A549 (cell line): ENCODE measurements at regions not wholly inside any gene's neighbourhood (a gene's known extent, or its start where the extent isn't known, plus 50 kb on each side); places are given as distances from the start of the nearest gene placed in this dataset.

Experiments
- ATAC-seq, 2 experiments: fragments of 200-7000 bp in 1 of 2; fragments of >200 bp in 1 of 2; cut with Nextera tagmentation in 1 of 2; cut with Tn5 transposase in 1 of 2; 3 replicates each; pipeline versions ENCODE4 v1.8.0 to v1.9.1; 2018 to 2020; ENCODE audit warnings: mild to moderate bottlenecking in 1 of 2, moderate library complexity in 1 of 2
- CTCF ChIA-PET: fragments of 300-600 bp; sonication (Branson Sonifier 250); formaldehyde crosslinking; extraction: SDS; loops from one replicate; lab custom pipeline; 2021; ENCODE audit warnings: antibody characterized with exemption, inconsistent platforms; lab: Yijun Ruan, JAX
- POLR2A ChIA-PET: fragments of 350-600 bp; formaldehyde crosslinking; extraction: SDS; loops from one replicate; lab custom pipeline; 2021; ENCODE audit warnings: antibody characterized with exemption, inconsistent platforms; lab: Yijun Ruan, JAX
- DNase-seq, 2 experiments: peaks; one replicate each; pipeline versions ENCODE4 v3.0.0 to v3.0.0-alpha.2; 2011 to 2016; ENCODE audit warnings: low read depth in 1 of 2, low spot score in 1 of 2
- FAIRE-seq: peaks from 2 replicates; lab custom pipeline; 2011; peaks lifted over from hg19 to GRCh38; lab: Jason Lieb, UNC
- H3K27ac ChIP-seq, 2 experiments: fragments of >200 bp; sonication (Bioruptor Twin); formaldehyde crosslinking; 3 replicates each; pipeline ENCODE4 v1.5.1; 2016 to 2017
- H3K4me1 ChIP-seq: fragments of >200 bp; sonication (Bioruptor Twin); formaldehyde crosslinking; 3 replicates; pipeline ENCODE4 v1.6.1; 2016
- H3K4me2 ChIP-seq: fragments of >200 bp; sonication (Bioruptor Twin); formaldehyde crosslinking; 3 replicates; pipeline ENCODE4 v1.6.1; 2016
- H3K4me3 ChIP-seq: fragments of >200 bp; sonication (Bioruptor Twin); formaldehyde crosslinking; 3 replicates; pipeline ENCODE4 v1.5.1; 2016
- H3K9me3 ChIP-seq: fragments of >200 bp; sonication (Bioruptor Twin); formaldehyde crosslinking; 3 replicates; pipeline ENCODE4 v1.6.1; 2016
- CEBPB ChIP-seq, 2 experiments: fragments of >200 bp in 1 of 2; sonication (Bioruptor Twin) in 1 of 2; formaldehyde crosslinking in 1 of 2; IDR thresholded peaks; 2 replicates each; pipeline ENCODE4 v1.6.1; 2012 to 2016
- CHD2 ChIP-seq: fragments of 150-350 bp; IDR thresholded peaks from 2 replicates; pipeline ENCODE4 v1.6.1; 2014; ENCODE audit warnings: low read length; ENCODE audit not compliant: partially characterized antibody
- EP300 ChIP-seq, 2 experiments: fragments of >200 bp; sonication (Bioruptor Twin); formaldehyde crosslinking; IDR thresholded peaks; 2 replicates in 1 of 2; 3 replicates in 1 of 2; pipeline ENCODE4 v1.6.1; 2016 to 2017
- FOXS1 ChIP-seq: fragments of 250-450 bp; sonication (Bioruptor Pico); IDR thresholded peaks from 2 replicates; pipeline ENCODE4 v1.5.0; 2020; ENCODE audit warnings: mild to moderate bottlenecking, moderate library complexity
- GATA3 ChIP-seq: IDR thresholded peaks from 2 replicates; pipeline ENCODE4 v1.6.1; 2012; ENCODE audit warnings: borderline replicate concordance
- JUN ChIP-seq, 2 experiments: fragments of >200 bp; sonication (Bioruptor Twin); formaldehyde crosslinking; IDR thresholded peaks; 2 replicates in 1 of 2; 3 replicates in 1 of 2; pipeline ENCODE4 v1.6.1; 2016 to 2017
- JUNB ChIP-seq: fragments of >200 bp; sonication (Bioruptor Twin); formaldehyde crosslinking; IDR thresholded peaks from 2 replicates; pipeline ENCODE4 v1.6.1; 2016
- KDM1A ChIP-seq: fragments of 200-600 bp; sonication (generic); IDR thresholded peaks from 2 replicates; pipeline ENCODE4 v1.6.1; 2016; ENCODE audit warnings: low read depth, mild to moderate bottlenecking
- KDM5A ChIP-seq: fragments of 200-600 bp; sonication (generic); IDR thresholded peaks from 2 replicates; pipeline ENCODE4 v1.6.1; 2016; ENCODE audit warnings: antibody characterized with exemption, mild to moderate bottlenecking
- PHF8 ChIP-seq: fragments of 200-600 bp; sonication (generic); IDR thresholded peaks from 2 replicates; pipeline ENCODE4 v1.6.1; 2016; ENCODE audit warnings: low read depth, mild to moderate bottlenecking, antibody characterized with exemption, moderate library complexity, borderline replicate concordance
- POLR2AphosphoS2 ChIP-seq: conservative IDR thresholded peaks from 2 replicates; pipeline ENCODE4 v1.6.1; 2012; ENCODE audit warnings: low read length, improper control_type of control experiment, inconsistent platforms
- SMC3 ChIP-seq: fragments of >200 bp; sonication (Bioruptor Twin); formaldehyde crosslinking; IDR thresholded peaks from 3 replicates; pipeline ENCODE4 v1.6.1; 2018; ENCODE audit warnings: inconsistent platforms
- SREBF2 ChIP-seq: fragments of 450-650 bp; IDR thresholded peaks from 2 replicates; pipeline ENCODE4 v1.6.1; 2014; ENCODE audit warnings: mild to moderate bottlenecking, moderate library complexity
- TP53 ChIP-seq: fragments of 250-450 bp; sonication (Bioruptor Pico); IDR thresholded peaks from 2 replicates; pipeline ENCODE4 v1.5.0; 2021; ENCODE audit warnings: mild to moderate bottlenecking, moderate library complexity
- WGBS: methylation state at CpG from one replicate; pipeline ENCODE4 v1.1.6; 2017; ENCODE audit errors: missing lambda C conversion rate; 5-methylcytosine and 5-hydroxymethylcytosine counted together
- TF ChIP-seq, protein P1 (sequence below): fragments of 200-600 bp; sonication (generic); IDR thresholded peaks from 2 replicates; pipeline ENCODE4 v1.6.1; 2016; ENCODE audit warnings: antibody characterized with exemption, mild to moderate bottlenecking, moderate library complexity
- TF ChIP-seq, protein P2 (sequence below): fragments of >200 bp; sonication (Bioruptor Twin); formaldehyde crosslinking; IDR thresholded peaks from 2 replicates; pipeline ENCODE4 v1.6.1; 2016
- TF ChIP-seq, protein P3 (sequence below): IDR thresholded peaks from 2 replicates; pipeline ENCODE4 v1.6.1; 2012; ENCODE audit warnings: low read depth, borderline replicate concordance
- TF ChIP-seq, protein P4 (sequence below): fragments of 450-650 bp; IDR thresholded peaks from 2 replicates; pipeline ENCODE4 v1.6.1; 2014; ENCODE audit warnings: antibody characterized with exemption
- TF ChIP-seq, protein P5 (sequence below): IDR thresholded peaks from 2 replicates; pipeline ENCODE4 v1.6.1; 2012

DNA sequence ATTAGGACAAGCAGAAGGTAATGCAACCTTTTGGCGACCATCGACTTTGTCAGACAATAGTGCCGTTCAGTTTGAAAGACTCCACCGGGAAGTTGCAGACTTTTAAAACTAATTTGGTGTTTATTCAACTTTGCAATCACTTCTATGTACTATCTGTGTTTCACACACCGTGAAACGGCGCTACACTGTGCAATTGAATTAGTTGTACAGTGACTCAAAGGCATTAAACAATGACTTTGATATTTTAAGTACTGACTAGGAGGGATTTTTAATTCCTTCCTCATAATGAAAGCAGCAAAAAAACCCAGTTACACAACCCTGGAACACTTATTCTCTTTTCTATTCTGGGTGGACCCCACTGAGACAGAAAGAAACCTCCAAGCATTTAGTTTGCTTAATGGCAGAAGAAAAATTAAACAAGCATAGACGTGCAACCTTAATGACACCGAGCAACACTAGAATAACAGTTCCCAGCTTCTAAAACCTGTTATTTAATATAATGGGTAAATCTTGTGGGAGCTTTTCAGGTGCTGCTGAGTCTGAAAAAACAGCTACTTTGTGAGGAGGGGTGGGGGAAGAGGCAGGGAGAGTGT lies 176.8 kb downstream of the LMO4 start:
- no peak overlapping the region for H3K27ac ChIP-seq
- TF ChIP-seq KDM1A: no peak
- TF ChIP-seq FOXS1: no peak
- no peak for TF ChIP-seq KDM5A
- TF ChIP-seq, protein P1, sequence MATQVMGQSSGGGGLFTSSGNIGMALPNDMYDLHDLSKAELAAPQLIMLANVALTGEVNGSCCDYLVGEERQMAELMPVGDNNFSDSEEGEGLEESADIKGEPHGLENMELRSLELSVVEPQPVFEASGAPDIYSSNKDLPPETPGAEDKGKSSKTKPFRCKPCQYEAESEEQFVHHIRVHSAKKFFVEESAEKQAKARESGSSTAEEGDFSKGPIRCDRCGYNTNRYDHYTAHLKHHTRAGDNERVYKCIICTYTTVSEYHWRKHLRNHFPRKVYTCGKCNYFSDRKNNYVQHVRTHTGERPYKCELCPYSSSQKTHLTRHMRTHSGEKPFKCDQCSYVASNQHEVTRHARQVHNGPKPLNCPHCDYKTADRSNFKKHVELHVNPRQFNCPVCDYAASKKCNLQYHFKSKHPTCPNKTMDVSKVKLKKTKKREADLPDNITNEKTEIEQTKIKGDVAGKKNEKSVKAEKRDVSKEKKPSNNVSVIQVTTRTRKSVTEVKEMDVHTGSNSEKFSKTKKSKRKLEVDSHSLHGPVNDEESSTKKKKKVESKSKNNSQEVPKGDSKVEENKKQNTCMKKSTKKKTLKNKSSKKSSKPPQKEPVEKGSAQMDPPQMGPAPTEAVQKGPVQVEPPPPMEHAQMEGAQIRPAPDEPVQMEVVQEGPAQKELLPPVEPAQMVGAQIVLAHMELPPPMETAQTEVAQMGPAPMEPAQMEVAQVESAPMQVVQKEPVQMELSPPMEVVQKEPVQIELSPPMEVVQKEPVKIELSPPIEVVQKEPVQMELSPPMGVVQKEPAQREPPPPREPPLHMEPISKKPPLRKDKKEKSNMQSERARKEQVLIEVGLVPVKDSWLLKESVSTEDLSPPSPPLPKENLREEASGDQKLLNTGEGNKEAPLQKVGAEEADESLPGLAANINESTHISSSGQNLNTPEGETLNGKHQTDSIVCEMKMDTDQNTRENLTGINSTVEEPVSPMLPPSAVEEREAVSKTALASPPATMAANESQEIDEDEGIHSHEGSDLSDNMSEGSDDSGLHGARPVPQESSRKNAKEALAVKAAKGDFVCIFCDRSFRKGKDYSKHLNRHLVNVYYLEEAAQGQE: no peak
- TF ChIP-seq, protein P2, sequence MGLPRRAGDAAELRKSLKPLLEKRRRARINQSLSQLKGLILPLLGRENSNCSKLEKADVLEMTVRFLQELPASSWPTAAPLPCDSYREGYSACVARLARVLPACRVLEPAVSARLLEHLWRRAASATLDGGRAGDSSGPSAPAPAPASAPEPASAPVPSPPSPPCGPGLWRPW: no peak
- TF ChIP-seq JUN (IDR thresholded peaks at IDR 0.05): no peak
- TF ChIP-seq SREBF2: no peak
- TF ChIP-seq TP53 (CRISPR knock-in tag): no peak
- TF ChIP-seq, protein P3, sequence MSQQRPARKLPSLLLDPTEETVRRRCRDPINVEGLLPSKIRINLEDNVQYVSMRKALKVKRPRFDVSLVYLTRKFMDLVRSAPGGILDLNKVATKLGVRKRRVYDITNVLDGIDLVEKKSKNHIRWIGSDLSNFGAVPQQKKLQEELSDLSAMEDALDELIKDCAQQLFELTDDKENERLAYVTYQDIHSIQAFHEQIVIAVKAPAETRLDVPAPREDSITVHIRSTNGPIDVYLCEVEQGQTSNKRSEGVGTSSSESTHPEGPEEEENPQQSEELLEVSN: no peak
- no peak for TF ChIP-seq GATA3
- no peak for TF ChIP-seq EP300 (IDR thresholded peaks at IDR 0.05)
- TF ChIP-seq POLR2AphosphoS2: no peak
- TF ChIP-seq SMC3: no peak
- TF ChIP-seq, protein P4, sequence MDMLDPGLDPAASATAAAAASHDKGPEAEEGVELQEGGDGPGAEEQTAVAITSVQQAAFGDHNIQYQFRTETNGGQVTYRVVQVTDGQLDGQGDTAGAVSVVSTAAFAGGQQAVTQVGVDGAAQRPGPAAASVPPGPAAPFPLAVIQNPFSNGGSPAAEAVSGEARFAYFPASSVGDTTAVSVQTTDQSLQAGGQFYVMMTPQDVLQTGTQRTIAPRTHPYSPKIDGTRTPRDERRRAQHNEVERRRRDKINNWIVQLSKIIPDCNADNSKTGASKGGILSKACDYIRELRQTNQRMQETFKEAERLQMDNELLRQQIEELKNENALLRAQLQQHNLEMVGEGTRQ: no peak
- ATAC-seq (no peak), DNase-seq (no peak), FAIRE-seq (no peak)
- no peak overlapping the region for H3K4me3 ChIP-seq
- H3K9me3 ChIP-seq: no peaks in the 10 kb centered on the region
- H3K4me2 ChIP-seq: no peak overlapping the region
- ChIA-PET POLR2A (no interaction called here), CTCF (no interaction called here)
- H3K4me1 ChIP-seq: no peaks in the 10 kb centered on the region
- 80% methylated on average over 9 of the region's 9 CpGs for WGBS

DNA sequence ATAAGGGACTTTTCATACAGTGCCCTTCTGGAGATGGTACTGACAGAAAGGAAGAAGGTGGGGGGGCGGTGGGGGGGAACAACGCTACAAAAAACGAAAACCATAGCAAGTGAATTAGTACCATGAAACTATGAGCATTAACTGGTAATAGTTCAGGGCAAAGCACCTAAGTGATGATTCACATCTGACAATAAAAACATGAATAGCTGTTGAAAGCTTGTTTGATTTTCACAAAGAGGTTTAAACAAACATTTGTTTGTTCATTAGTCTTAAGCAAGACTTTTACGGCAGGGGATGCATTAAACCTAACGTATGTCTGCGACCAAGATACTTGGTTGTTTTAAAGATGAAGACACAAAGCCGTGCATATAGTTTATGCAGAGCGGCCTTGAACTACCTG lies 177.5 kb downstream of the LMO4 start:
- TF ChIP-seq CEBPB (IDR thresholded peaks at IDR 0.05) (peak in 1 of 2 experiments; percentile 24; a peak in 1 of 4 replicates), POLR2AphosphoS2 (no peak), KDM5A (no peak)
- TF ChIP-seq, protein P5, sequence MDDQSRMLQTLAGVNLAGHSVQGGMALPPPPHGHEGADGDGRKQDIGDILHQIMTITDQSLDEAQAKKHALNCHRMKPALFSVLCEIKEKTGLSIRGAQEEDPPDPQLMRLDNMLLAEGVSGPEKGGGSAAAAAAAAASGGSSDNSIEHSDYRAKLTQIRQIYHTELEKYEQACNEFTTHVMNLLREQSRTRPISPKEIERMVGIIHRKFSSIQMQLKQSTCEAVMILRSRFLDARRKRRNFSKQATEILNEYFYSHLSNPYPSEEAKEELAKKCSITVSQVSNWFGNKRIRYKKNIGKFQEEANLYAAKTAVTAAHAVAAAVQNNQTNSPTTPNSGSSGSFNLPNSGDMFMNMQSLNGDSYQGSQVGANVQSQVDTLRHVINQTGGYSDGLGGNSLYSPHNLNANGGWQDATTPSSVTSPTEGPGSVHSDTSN: no peak
- Histone ChIP-seq H3K27ac (no peak overlapping the region), H3K4me2 (no peak overlapping the region), H3K4me1 (no peaks in the 10 kb centered on the region), H3K9me3 (no peaks in the 10 kb centered on the region), H3K4me3 (no peak overlapping the region)
- ATAC-seq (no peak), DNase-seq (peak in 1 of 2 experiments; percentile 6), FAIRE-seq (no peak)
- 29% methylated on average over 7 of the region's 8 CpGs for WGBS
- CTCF ChIA-PET: no interaction called here
- POLR2A ChIA-PET: no interaction called here

DNA sequence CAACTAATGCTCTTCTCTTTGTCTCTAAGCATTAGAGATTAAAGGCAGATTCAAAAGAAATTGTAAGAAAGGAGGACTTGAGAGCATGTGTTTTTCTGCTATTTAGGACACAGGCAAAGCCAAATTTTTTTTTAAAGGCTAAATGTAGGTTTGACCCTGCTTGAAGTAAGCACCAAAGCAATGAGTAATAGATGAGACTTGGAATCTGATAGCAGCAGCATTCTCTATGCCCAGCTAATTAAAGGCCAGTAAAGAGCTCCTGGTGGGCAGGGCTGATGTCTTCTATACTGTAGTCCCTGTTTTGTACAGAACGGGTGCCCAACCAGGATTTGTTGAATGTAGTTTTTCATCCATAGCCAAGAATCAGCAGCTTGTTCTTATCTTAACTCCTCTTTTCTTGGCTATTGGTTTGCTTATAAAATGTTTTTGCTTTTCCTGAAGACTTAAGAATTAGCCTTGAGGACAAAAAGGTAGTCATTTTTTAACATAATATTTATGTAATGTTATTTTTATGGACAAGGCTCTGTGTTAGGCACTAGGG lies 179.6 kb downstream of the LMO4 start:
- ATAC-seq: no peak

More for the DNA sequence above, 179.6 kb downstream of the LMO4 start:
- ChIA-PET POLR2A (no interaction called here), CTCF (no interaction called here)
- no peak overlapping the region for H3K4me3 ChIP-seq
- no peaks in the 10 kb centered on the region for H3K4me1 ChIP-seq
- FAIRE-seq: no peak
- H3K4me2 ChIP-seq: no peak overlapping the region
- DNase-seq: no peak
- no peaks in the 10 kb centered on the region for H3K9me3 ChIP-seq
- H3K27ac ChIP-seq: no peak overlapping the region
- WGBS: 86% methylated on average over 1 of the region's 1 CpG
- TF ChIP-seq JUNB (no peak), PHF8 (no peak), POLR2AphosphoS2 (no peak), SMC3 (no peak), FOXS1 (no peak), KDM1A (no peak), CHD2 (no peak)
- TF ChIP-seq, protein P5: no peak
